ENCODE measurements at regions not wholly inside any gene's neighbourhood (a gene's known extent, or its start where the extent isn't known, plus 50 kb on each side); places are given as distances from the start of the nearest gene placed in this dataset.

DNA sequence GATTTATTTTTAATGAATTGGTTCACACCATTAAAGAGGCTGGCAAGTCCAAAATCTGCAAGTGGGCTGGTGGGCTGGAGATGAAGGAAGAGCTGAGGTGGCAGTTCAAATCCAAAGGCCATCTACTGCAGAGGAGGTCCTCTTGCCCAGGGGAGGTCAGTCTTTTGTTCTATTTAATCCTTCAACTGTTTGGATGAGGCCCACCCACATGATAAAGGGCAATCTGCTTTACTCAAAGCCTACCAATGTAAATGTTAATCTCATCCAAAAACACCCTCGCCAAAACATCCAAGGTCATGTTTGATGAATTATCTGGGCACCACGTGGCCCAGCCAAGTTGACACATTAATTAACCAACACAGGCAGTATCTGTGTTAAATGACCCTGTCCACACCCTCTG lies 99.0 kb downstream of the RRAGC start:
- TF ChIP-seq, protein P1, sequence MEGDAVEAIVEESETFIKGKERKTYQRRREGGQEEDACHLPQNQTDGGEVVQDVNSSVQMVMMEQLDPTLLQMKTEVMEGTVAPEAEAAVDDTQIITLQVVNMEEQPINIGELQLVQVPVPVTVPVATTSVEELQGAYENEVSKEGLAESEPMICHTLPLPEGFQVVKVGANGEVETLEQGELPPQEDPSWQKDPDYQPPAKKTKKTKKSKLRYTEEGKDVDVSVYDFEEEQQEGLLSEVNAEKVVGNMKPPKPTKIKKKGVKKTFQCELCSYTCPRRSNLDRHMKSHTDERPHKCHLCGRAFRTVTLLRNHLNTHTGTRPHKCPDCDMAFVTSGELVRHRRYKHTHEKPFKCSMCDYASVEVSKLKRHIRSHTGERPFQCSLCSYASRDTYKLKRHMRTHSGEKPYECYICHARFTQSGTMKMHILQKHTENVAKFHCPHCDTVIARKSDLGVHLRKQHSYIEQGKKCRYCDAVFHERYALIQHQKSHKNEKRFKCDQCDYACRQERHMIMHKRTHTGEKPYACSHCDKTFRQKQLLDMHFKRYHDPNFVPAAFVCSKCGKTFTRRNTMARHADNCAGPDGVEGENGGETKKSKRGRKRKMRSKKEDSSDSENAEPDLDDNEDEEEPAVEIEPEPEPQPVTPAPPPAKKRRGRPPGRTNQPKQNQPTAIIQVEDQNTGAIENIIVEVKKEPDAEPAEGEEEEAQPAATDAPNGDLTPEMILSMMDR (IDR thresholded peaks at IDR 0.05 in 8 of 11, conservative IDR thresholded peaks at IDR 0.05 in 3 of 11) = no peak
- TF ChIP-seq POLR2AphosphoS5 (IDR thresholded peaks at IDR 0.05) = no peak
- no peak for TF ChIP-seq POLR2A (IDR thresholded peaks at IDR 0.05)

Measured in spleen (tissue), 7 donors.